Endothelial cell of umbilical vein (primary cell): ENCODE measurements at regions not wholly inside any gene's neighbourhood (a gene's known extent, or its start where the extent isn't known, plus 50 kb on each side); places are given as distances from the start of the nearest gene placed in this dataset.

ENCODE experiments used
- BruUV-seq: library from RNA; stranded (reverse); fragments of 400-500 nt; replicated peaks from 2 replicates; lab custom pipeline; 2021; lab: Mats Ljungman, UMichigan
- CTCF ChIA-PET: fragments of 300-600, 350-600 bp; sonication (Branson Sonifier 250); formaldehyde crosslinking; loops from one replicate; lab custom pipeline; 2021; ENCODE audit warnings: antibody characterized with exemption, inconsistent platforms; lab: Charles Lee
- POLR2A ChIA-PET: fragments of 300-600, 350-600 bp; sonication (Branson Sonifier 250); formaldehyde crosslinking; loops from one replicate; lab custom pipeline; 2021; ENCODE audit warnings: antibody characterized with exemption, inconsistent platforms; lab: Charles Lee
- DNase-seq: peaks from one replicate; pipeline ENCODE4 v3.0.0-alpha.2; 2011; ENCODE audit warnings: low read depth, low spot score
- FAIRE-seq: peaks from 2 replicates; lab custom pipeline; 2011; peaks lifted over from hg19 to GRCh38; lab: Jason Lieb, UNC
- H2AFZ ChIP-seq: 2 replicates; pipeline ENCODE4 v1.6.0; 2012; ENCODE audit warnings: low read depth, low read length, control low read depth, inconsistent platforms
- H3K27ac ChIP-seq: 2 replicates; pipeline ENCODE4 v1.5.1; 2011; ENCODE audit warnings: low read depth, mild to moderate bottlenecking, control low read depth, low read length, moderate library complexity; ENCODE audit not compliant: insufficient read depth
- H3K27me3 ChIP-seq, 2 experiments: 2 replicates each; pipeline versions ENCODE4 v1.6.0 to v1.6.1; 2011; ENCODE audit warnings: low read length in 2 of 2, mixed read lengths in 1 of 2; ENCODE audit not compliant: control insufficient read depth in 2 of 2, insufficient read depth in 2 of 2
- H3K36me3 ChIP-seq, 2 experiments: 2 replicates in 1 of 2; 3 replicates in 1 of 2; pipeline ENCODE4 v1.5.1; 2011; ENCODE audit warnings: low read length in 2 of 2, mild to moderate bottlenecking in 1 of 2, moderate library complexity in 1 of 2; ENCODE audit not compliant: control insufficient read depth in 2 of 2, insufficient read depth in 2 of 2; ENCODE audit errors: extremely low read depth in 1 of 2
- H3K4me1 ChIP-seq: 3 replicates; pipeline ENCODE4 v1.5.1; 2011; ENCODE audit warnings: mild to moderate bottlenecking, low read length; ENCODE audit not compliant: control insufficient read depth, insufficient read depth; ENCODE audit errors: extremely low read depth
- H3K4me2 ChIP-seq: 2 replicates; pipeline ENCODE4 v1.6.1; 2011; ENCODE audit warnings: low read length, control low read depth, mixed read lengths; ENCODE audit not compliant: insufficient read depth
- H3K4me3 ChIP-seq, 3 experiments: fragments of 200-600 bp in 1 of 3; sonication (generic), shearing (Covaris generic) in 1 of 3; replicated peaks in 1 of 3; 2 replicates each; pipeline ENCODE4 v1.5.1; 2011 to 2016; ENCODE audit warnings: control low read depth in 3 of 3, low read length in 3 of 3, mild to moderate bottlenecking in 2 of 3, inconsistent platforms in 1 of 3, low read depth in 1 of 3, moderate library complexity in 1 of 3; ENCODE audit not compliant: insufficient read depth in 1 of 3
- H3K79me2 ChIP-seq: 2 replicates; pipeline ENCODE4 v1.6.0; 2012; ENCODE audit warnings: low read length, inconsistent platforms; ENCODE audit not compliant: control insufficient read depth, insufficient read depth
- H3K9ac ChIP-seq: replicated peaks from 2 replicates; pipeline ENCODE3; 2011; ENCODE audit warnings: low read length, control low read depth; ENCODE audit not compliant: insufficient read depth; ENCODE audit errors: extremely low read depth
- H3K9me1 ChIP-seq: replicated peaks from 3 replicates; pipeline ENCODE4 v1.6.0; 2011; ENCODE audit warnings: mild to moderate bottlenecking, low read length; ENCODE audit not compliant: control insufficient read depth, insufficient read depth; ENCODE audit errors: extremely low read depth
- H3K9me3 ChIP-seq: replicated peaks from 2 replicates; pipeline ENCODE4 v1.5.1; 2012; ENCODE audit warnings: low read length, inconsistent platforms; ENCODE audit not compliant: control insufficient read depth, insufficient read depth
- H4K20me1 ChIP-seq: replicated peaks from 2 replicates; pipeline ENCODE3; 2011; ENCODE audit warnings: mild to moderate bottlenecking, low read length; ENCODE audit not compliant: control insufficient read depth, insufficient read depth; ENCODE audit errors: extremely low read depth
- EZH2 ChIP-seq: IDR thresholded peaks from 2 replicates; pipeline ENCODE4 v1.6.1; 2012; ENCODE audit warnings: borderline replicate concordance, low read depth, mild to moderate bottlenecking, moderate library complexity, low read length, inconsistent platforms; ENCODE audit not compliant: severe bottlenecking
- FOS ChIP-seq: IDR thresholded peaks from 2 replicates; pipeline ENCODE4 v1.6.1; 2011; ENCODE audit warnings: mild to moderate bottlenecking, low read length, moderate library complexity, borderline replicate concordance; ENCODE audit not compliant: insufficient read depth
- GATA2 ChIP-seq: IDR thresholded peaks from 2 replicates; pipeline ENCODE4 v1.7.0; 2011; ENCODE audit warnings: low read depth, mild to moderate bottlenecking, moderate library complexity, mixed read lengths, low read length; ENCODE audit not compliant: insufficient read length, insufficient read depth
- JUN ChIP-seq: IDR thresholded peaks from 2 replicates; pipeline ENCODE4 v1.6.1; 2011; ENCODE audit warnings: borderline replicate concordance, low read depth; ENCODE audit not compliant: insufficient read length, insufficient read depth
- MYC ChIP-seq: IDR thresholded peaks from one replicate; pipeline ENCODE4 v1.6.1; 2011; ENCODE audit warnings: mild to moderate bottlenecking, low read depth, low read length
- POLR2A ChIP-seq: IDR thresholded peaks from 2 replicates; pipeline ENCODE4 v1.6.1; 2012; ENCODE audit warnings: low read depth, mild to moderate bottlenecking, control low read depth, low read length
- POLR2AphosphoS5 ChIP-seq: IDR thresholded peaks from 2 replicates; pipeline ENCODE4 v1.6.1; 2012; ENCODE audit warnings: low read depth, mild to moderate bottlenecking, control low read depth, low read length, moderate library complexity; ENCODE audit not compliant: insufficient read depth
- dilution Hi-C: fragments of 300-500 bp; cut with MboI; formaldehyde crosslinking; loops from one replicate; pipeline ENCODE4 v1.15.0; 2019; ENCODE audit warnings: low sequenced_read_pairs; ENCODE audit not compliant: extremely low pct_ligation_motif_present
- intact Hi-C: fragments of 100-400 bp; cut with micrococcal nuclease; formaldehyde crosslinking; loops from one replicate; pipeline ENCODE4 v1.10.0; 2022
- TF ChIP-seq, protein P1 (sequence below): IDR thresholded peaks from 2 replicates; pipeline ENCODE4 v1.6.1; 2011; ENCODE audit not compliant: insufficient read depth, insufficient read length
- TF ChIP-seq, protein P2 (sequence below), 2 donors: IDR thresholded peaks; 1 replicate in 1 of 2; 2 replicates in 1 of 2; pipeline ENCODE4 v1.5.1; 2011; ENCODE audit warnings: low read length in 2 of 2, mild to moderate bottlenecking in 2 of 2, moderate library complexity in 2 of 2, control low read depth in 1 of 2, inconsistent platforms in 1 of 2, low read depth in 1 of 2; ENCODE audit not compliant: insufficient read depth in 1 of 2; ENCODE audit errors: extremely low read depth in 1 of 2

DNA sequence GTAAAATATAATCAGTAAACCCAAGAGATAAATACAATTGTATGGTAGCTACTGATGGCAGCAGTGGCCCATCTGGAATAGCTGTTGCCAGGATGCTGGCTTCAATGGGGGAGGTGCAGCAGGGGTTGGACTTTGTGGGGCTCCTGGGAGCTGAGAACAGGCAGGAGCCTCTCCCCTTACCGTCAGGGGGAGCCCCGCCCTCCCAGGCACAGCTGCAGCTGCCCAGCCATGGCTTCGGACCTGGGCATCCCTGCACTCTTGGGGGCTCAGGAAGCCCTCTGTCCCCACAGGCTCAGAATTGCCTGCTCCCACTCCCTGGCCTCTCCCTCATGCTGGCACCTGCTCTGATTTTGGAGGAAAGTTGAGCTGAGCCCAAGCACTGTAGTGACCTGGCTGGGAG lies 741.1 kb downstream of the CDH11 start:
- Histone ChIP-seq H2AFZ (no peak overlapping the region), H3K9me1 (no peaks in the 10 kb centered on the region), H3K9ac (no peak overlapping the region), H3K36me3 (no peaks in the 10 kb centered on the region), H3K9me3 (no peaks in the 10 kb centered on the region), H4K20me1 (no peaks in the 10 kb centered on the region), H3K4me1 (no peaks in the 10 kb centered on the region), H3K27ac (no peak overlapping the region), H3K79me2 (no peaks in the 10 kb centered on the region), H3K4me2 (no peak overlapping the region), H3K27me3 (no peaks in the 10 kb centered on the region), H3K4me3 (no peak overlapping the region)
- no peak for DNase-seq
- no peak for TF ChIP-seq POLR2AphosphoS5
- no peak for TF ChIP-seq GATA2
- TF ChIP-seq MYC: no peak
- TF ChIP-seq FOS: no peak
- no peak for TF ChIP-seq EZH2
- TF ChIP-seq, protein P1, sequence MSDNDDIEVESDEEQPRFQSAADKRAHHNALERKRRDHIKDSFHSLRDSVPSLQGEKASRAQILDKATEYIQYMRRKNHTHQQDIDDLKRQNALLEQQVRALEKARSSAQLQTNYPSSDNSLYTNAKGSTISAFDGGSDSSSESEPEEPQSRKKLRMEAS: no peak
- TF ChIP-seq JUN: no peak
- no peak for TF ChIP-seq POLR2A
- TF ChIP-seq, protein P2, sequence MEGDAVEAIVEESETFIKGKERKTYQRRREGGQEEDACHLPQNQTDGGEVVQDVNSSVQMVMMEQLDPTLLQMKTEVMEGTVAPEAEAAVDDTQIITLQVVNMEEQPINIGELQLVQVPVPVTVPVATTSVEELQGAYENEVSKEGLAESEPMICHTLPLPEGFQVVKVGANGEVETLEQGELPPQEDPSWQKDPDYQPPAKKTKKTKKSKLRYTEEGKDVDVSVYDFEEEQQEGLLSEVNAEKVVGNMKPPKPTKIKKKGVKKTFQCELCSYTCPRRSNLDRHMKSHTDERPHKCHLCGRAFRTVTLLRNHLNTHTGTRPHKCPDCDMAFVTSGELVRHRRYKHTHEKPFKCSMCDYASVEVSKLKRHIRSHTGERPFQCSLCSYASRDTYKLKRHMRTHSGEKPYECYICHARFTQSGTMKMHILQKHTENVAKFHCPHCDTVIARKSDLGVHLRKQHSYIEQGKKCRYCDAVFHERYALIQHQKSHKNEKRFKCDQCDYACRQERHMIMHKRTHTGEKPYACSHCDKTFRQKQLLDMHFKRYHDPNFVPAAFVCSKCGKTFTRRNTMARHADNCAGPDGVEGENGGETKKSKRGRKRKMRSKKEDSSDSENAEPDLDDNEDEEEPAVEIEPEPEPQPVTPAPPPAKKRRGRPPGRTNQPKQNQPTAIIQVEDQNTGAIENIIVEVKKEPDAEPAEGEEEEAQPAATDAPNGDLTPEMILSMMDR (IDR thresholded peaks at IDR 0.05; ENCODE audit: extremely low read depth in 1 of 2, insufficient read depth in 1 of 2, low read depth in 1 of 2, low read length in 2 of 2): no peak
- intact Hi-C loops: no loop called here
- dilution Hi-C loops: no loop called here
- no peak for FAIRE-seq
- no TSS peak for BruUV-seq
- POLR2A ChIA-PET: no interaction called here
- CTCF ChIA-PET: interaction anchor here (1.0 to 1.5 kb wide), 2 partner anchors 10 to 19 kb away, joined by 3 to 6 read pairs; no protein-coding TSS in a partner anchor
